K562 (cell line): ENCODE measurements at regions not wholly inside any gene's neighbourhood (a gene's known extent, or its start where the extent isn't known, plus 50 kb on each side); places are given as distances from the start of the nearest gene placed in this dataset.

Source experiments
- ATAC-seq: fragments of 200-7000 bp; cut with Tn5 transposase; 3 replicates; pipeline ENCODE4 v1.9.1; 2020; ENCODE audit warnings: moderate library complexity
- BruUV-seq: library from RNA; stranded (reverse); fragments of 400-500 nt; replicated peaks from 2 replicates; lab custom pipeline; 2021; lab: Mats Ljungman, UMichigan
- CTCF ChIA-PET: fragments of 300-600 bp; formaldehyde crosslinking; extraction: SDS; loops from one replicate; lab custom pipeline; 2021; ENCODE audit warnings: low intra/inter-chr PET ratio; lab: Yijun Ruan, JAX
- POLR2A ChIA-PET: fragments of 300-600, 350-650 bp; sonication (Branson Sonifier 250); formaldehyde crosslinking; extraction: SDS; loops from one replicate; lab custom pipeline; 2021; ENCODE audit warnings: antibody characterized with exemption, inconsistent platforms; lab: Yijun Ruan, JAX
- DNase-seq, 4 experiments: peaks; one replicate each; pipeline versions ENCODE4 v3.0.0 to v3.0.0-alpha.2; 2011 to 2018; ENCODE audit warnings: low spot score in 3 of 4, mixed read lengths in 3 of 4; ENCODE audit errors: extremely low read depth in 1 of 4
- FAIRE-seq: peaks from 2 replicates; lab custom pipeline; 2011; peaks lifted over from hg19 to GRCh38; lab: Jason Lieb, UNC
- H2AFZ ChIP-seq: 2 replicates; pipeline ENCODE4 v1.6.0; 2011; ENCODE audit warnings: low read depth, low read length, control low read depth, inconsistent platforms
- H3K27ac ChIP-seq: fragments of 200-600 bp; 3 replicates; pipeline ENCODE4 v1.8.0; 2011; ENCODE audit warnings: low read depth, mild to moderate bottlenecking, control low read depth, inconsistent platforms, low read length, moderate library complexity, mixed read lengths; ENCODE audit errors: extremely low read depth
- H3K27me3 ChIP-seq, 2 experiments: fragments of 300-600 bp in 1 of 2; 2 replicates in 1 of 2; 3 replicates in 1 of 2; pipeline versions ENCODE4 v1.6.0 to v1.8.0; 2011; ENCODE audit warnings: inconsistent platforms in 2 of 2, low read length in 2 of 2, mild to moderate bottlenecking in 1 of 2, mixed read lengths in 1 of 2, moderate library complexity in 1 of 2; ENCODE audit not compliant: control insufficient read depth in 2 of 2, insufficient read depth in 2 of 2
- H3K36me3 ChIP-seq: fragments of 300-600 bp; 3 replicates; pipeline ENCODE4 v1.8.0; 2011; ENCODE audit warnings: mild to moderate bottlenecking, low read length, inconsistent platforms; ENCODE audit not compliant: control insufficient read depth, insufficient read depth
- H3K4me1 ChIP-seq, 2 experiments: fragments of 200-600 bp in 1 of 2; replicated peaks in 1 of 2; 2 replicates in 1 of 2; 3 replicates in 1 of 2; pipeline versions ENCODE4 v1.5.1 to v1.8.0; 2011; ENCODE audit warnings: inconsistent platforms in 2 of 2, low read length in 2 of 2, mild to moderate bottlenecking in 1 of 2, mixed read lengths in 1 of 2, moderate library complexity in 1 of 2; ENCODE audit not compliant: control insufficient read depth in 2 of 2, insufficient read depth in 2 of 2
- H3K4me2 ChIP-seq: 2 replicates; pipeline ENCODE4 v1.6.1; 2011; ENCODE audit warnings: low read length, control low read depth, inconsistent platforms, mixed read lengths; ENCODE audit not compliant: insufficient read depth
- H3K4me3 ChIP-seq: fragments of 200-600 bp; sonication (generic), shearing (Covaris generic); 2 replicates; pipeline ENCODE4 v1.5.1; 2016; ENCODE audit warnings: control low read depth, inconsistent platforms
- H3K79me2 ChIP-seq: fragments of 200-600 bp; 3 replicates; pipeline ENCODE4 v1.8.0; 2011; ENCODE audit warnings: low read length, inconsistent platforms; ENCODE audit not compliant: control insufficient read depth, insufficient read depth
- H3K9ac ChIP-seq, 2 experiments: 2 replicates each; pipeline versions ENCODE4 v1.6.0 to v1.6.1; 2011; ENCODE audit warnings: low read depth in 2 of 2, low read length in 2 of 2, control low read depth in 1 of 2, inconsistent platforms in 1 of 2, mild to moderate bottlenecking in 1 of 2, mixed read lengths in 1 of 2; ENCODE audit not compliant: insufficient read depth in 1 of 2
- H3K9me1 ChIP-seq: one replicate; pipeline ENCODE4 v1.6.0; 2011; ENCODE audit warnings: inconsistent platforms, mild to moderate bottlenecking, low read length, moderate library complexity; ENCODE audit not compliant: control insufficient read depth, insufficient read depth
- H3K9me3 ChIP-seq: replicated peaks from 2 replicates; pipeline ENCODE4 v1.5.1; 2011; ENCODE audit warnings: low read depth, low read length, inconsistent platforms; ENCODE audit not compliant: control insufficient read depth, insufficient read depth
- H4K20me1 ChIP-seq: replicated peaks from 2 replicates; pipeline ENCODE4 v1.6.1; 2011; ENCODE audit warnings: low read length, inconsistent platforms, mixed read lengths; ENCODE audit not compliant: control insufficient read depth, insufficient read depth
- CXXC5 ChIP-seq: fragments of 250-450 bp; sonication (Bioruptor Pico); IDR thresholded peaks from 2 replicates; pipeline ENCODE4 v1.8.0; 2022; ENCODE audit warnings: inconsistent platforms, mild to moderate bottlenecking, moderate library complexity
- E2F3 ChIP-seq: fragments of 250-450 bp; sonication (Bioruptor Pico); IDR thresholded peaks from 2 replicates; pipeline ENCODE4 v1.4.0; 2020; ENCODE audit warnings: mild to moderate bottlenecking
- LEF1 ChIP-seq: fragments of 450-650 bp; IDR thresholded peaks from 2 replicates; pipeline ENCODE4 v1.6.1; 2016; ENCODE audit warnings: mild to moderate bottlenecking
- TEAD2 ChIP-seq: fragments of 450-650 bp; IDR thresholded peaks from 2 replicates; pipeline ENCODE4 v1.6.1; 2016; ENCODE audit warnings: missing genetic modification characterization, control low read depth, missing compliant biosample characterization
- in situ Hi-C: fragments of 300-500 bp; cut with MboI; formaldehyde crosslinking; loops from 4 replicates; pipeline ENCODE4 v1.15.0; 2018; ENCODE audit warnings: inconsistent platforms, mixed read lengths
- intact Hi-C: fragments of 100-400 bp; cut with micrococcal nuclease; formaldehyde crosslinking; loops from 2 replicates; pipeline ENCODE4 v1.14.2; 2022
- TF ChIP-seq, protein P1 (sequence below): fragments of 450-650 bp; formaldehyde crosslinking; IDR thresholded peaks from 2 replicates; pipeline ENCODE4 v1.4.0; 2022; ENCODE audit warnings: mild to moderate bottlenecking, moderate library complexity
- TF ChIP-seq, protein P2 (sequence below): fragments of 450-650 bp; formaldehyde crosslinking; IDR thresholded peaks from 2 replicates; pipeline ENCODE4 v1.4.0; 2020; ENCODE audit warnings: mild to moderate bottlenecking, moderate library complexity
- TF ChIP-seq, protein P3 (sequence below): fragments of 450-650 bp; IDR thresholded peaks from 2 replicates; pipeline ENCODE4 v1.7.1; 2018; ENCODE audit warnings: mild to moderate bottlenecking, low read depth; ENCODE audit not compliant: partially characterized antibody
- TF ChIP-seq, protein P4 (sequence below): fragments of 250-450 bp; sonication (Bioruptor Pico); IDR thresholded peaks from 2 replicates; pipeline ENCODE4 v1.8.0; 2021; ENCODE audit warnings: moderate library complexity, mild to moderate bottlenecking, inconsistent platforms
- TF ChIP-seq, protein P5 (sequence below): sonication (generic); formaldehyde crosslinking; IDR thresholded peaks from 2 replicates; pipeline ENCODE4 v1.8.1; 2022; ENCODE audit warnings: missing genetic modification reagents
- TF ChIP-seq, protein P6 (sequence below): fragments of 450-650 bp; IDR thresholded peaks from 2 replicates; pipeline ENCODE4 v1.6.1; 2017; ENCODE audit warnings: mild to moderate bottlenecking, moderate library complexity
- TF ChIP-seq, protein P7 (sequence below): sonication (generic); formaldehyde crosslinking; IDR thresholded peaks from 2 replicates; pipeline ENCODE4 v1.9.0; 2022; ENCODE audit warnings: mild to moderate bottlenecking, missing genetic modification reagents

DNA sequence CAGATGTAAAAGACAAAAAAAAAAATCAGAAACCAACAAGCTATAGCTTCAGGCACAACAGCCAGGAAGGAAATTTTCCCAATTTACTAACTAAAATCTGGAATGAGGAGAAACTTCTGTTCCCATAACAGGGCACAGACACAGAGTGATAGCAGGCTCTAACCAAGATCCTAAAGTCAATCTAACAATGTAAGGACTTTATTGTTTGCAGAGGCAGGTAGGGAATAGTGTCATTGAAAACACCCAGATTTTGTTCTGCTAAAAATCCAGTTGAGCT, 166.6 kb upstream of the ATP1B1 start (continued):
- TF ChIP-seq, protein P1, sequence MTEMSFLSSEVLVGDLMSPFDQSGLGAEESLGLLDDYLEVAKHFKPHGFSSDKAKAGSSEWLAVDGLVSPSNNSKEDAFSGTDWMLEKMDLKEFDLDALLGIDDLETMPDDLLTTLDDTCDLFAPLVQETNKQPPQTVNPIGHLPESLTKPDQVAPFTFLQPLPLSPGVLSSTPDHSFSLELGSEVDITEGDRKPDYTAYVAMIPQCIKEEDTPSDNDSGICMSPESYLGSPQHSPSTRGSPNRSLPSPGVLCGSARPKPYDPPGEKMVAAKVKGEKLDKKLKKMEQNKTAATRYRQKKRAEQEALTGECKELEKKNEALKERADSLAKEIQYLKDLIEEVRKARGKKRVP (CRISPR knock-in tag), result no peak
- TF ChIP-seq, protein P2, sequence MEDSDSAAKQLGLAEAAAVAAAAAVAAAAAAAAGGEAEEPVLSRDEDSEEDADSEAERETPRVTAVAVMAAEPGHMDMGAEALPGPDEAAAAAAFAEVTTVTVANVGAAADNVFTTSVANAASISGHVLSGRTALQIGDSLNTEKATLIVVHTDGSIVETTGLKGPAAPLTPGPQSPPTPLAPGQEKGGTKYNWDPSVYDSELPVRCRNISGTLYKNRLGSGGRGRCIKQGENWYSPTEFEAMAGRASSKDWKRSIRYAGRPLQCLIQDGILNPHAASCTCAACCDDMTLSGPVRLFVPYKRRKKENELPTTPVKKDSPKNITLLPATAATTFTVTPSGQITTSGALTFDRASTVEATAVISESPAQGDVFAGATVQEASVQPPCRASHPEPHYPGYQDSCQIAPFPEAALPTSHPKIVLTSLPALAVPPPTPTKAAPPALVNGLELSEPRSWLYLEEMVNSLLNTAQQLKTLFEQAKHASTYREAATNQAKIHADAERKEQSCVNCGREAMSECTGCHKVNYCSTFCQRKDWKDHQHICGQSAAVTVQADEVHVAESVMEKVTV, result no peak
- TF ChIP-seq, protein P3, sequence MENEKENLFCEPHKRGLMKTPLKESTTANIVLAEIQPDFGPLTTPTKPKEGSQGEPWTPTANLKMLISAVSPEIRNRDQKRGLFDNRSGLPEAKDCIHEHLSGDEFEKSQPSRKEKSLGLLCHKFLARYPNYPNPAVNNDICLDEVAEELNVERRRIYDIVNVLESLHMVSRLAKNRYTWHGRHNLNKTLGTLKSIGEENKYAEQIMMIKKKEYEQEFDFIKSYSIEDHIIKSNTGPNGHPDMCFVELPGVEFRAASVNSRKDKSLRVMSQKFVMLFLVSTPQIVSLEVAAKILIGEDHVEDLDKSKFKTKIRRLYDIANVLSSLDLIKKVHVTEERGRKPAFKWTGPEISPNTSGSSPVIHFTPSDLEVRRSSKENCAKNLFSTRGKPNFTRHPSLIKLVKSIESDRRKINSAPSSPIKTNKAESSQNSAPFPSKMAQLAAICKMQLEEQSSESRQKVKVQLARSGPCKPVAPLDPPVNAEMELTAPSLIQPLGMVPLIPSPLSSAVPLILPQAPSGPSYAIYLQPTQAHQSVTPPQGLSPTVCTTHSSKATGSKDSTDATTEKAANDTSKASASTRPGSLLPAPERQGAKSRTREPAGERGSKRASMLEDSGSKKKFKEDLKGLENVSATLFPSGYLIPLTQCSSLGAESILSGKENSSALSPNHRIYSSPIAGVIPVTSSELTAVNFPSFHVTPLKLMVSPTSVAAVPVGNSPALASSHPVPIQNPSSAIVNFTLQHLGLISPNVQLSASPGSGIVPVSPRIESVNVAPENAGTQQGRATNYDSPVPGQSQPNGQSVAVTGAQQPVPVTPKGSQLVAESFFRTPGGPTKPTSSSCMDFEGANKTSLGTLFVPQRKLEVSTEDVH, result no peak
- TF ChIP-seq E2F3 (CRISPR knock-in tag), result no peak

DNA sequence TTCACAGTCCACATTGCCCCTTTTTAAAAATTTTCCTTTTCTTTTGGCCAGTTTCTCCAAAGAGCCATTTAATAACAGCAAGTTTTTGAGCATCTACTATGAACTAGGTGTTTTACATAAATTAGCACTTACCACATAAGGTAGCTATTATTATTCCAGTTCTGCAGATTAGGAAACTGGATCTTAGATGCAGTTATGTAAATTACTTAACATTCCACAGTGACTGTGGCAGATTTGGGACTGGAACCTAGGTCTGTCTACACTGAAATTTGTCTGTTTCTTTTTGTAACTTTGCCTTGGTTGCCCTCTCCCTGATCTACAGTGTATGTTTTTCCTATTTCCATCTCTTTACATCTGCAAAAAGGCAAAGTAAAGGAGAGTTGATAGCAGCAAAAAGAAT, 164.8 kb upstream of the ATP1B1 start:
- ChIA-PET POLR2A (no interaction called here), CTCF (no interaction called here)
- H3K36me3 ChIP-seq, result no peaks in the 10 kb centered on the region
- FAIRE-seq (no peak), ATAC-seq (no peak), DNase-seq (no peak)
- in situ Hi-C loops, result no loop called here
- no peak overlapping the region for H2AFZ ChIP-seq
- H4K20me1 ChIP-seq, result no peaks in the 10 kb centered on the region
- H3K9me1 ChIP-seq, result no peaks in the 10 kb centered on the region
- H3K4me2 ChIP-seq, result no peak overlapping the region
- BruUV-seq, result no TSS peak
- intact Hi-C loops, result no loop called here
- no peak overlapping the region for H3K9ac ChIP-seq
- no peaks in the 10 kb centered on the region for H3K4me1 ChIP-seq
- no peaks in the 10 kb centered on the region for H3K27me3 ChIP-seq
- no peaks in the 10 kb centered on the region for H3K79me2 ChIP-seq
- no peak overlapping the region for H3K4me3 ChIP-seq
- H3K9me3 ChIP-seq, result no peaks in the 10 kb centered on the region
- H3K27ac ChIP-seq, result no peak overlapping the region
- TF ChIP-seq, protein P4, sequence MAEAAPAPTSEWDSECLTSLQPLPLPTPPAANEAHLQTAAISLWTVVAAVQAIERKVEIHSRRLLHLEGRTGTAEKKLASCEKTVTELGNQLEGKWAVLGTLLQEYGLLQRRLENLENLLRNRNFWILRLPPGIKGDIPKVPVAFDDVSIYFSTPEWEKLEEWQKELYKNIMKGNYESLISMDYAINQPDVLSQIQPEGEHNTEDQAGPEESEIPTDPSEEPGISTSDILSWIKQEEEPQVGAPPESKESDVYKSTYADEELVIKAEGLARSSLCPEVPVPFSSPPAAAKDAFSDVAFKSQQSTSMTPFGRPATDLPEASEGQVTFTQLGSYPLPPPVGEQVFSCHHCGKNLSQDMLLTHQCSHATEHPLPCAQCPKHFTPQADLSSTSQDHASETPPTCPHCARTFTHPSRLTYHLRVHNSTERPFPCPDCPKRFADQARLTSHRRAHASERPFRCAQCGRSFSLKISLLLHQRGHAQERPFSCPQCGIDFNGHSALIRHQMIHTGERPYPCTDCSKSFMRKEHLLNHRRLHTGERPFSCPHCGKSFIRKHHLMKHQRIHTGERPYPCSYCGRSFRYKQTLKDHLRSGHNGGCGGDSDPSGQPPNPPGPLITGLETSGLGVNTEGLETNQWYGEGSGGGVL (CRISPR knock-in tag), result no peak
- TF ChIP-seq TEAD2 (tag), result no peak
- TF ChIP-seq LEF1, result no peak
- TF ChIP-seq, protein P5, sequence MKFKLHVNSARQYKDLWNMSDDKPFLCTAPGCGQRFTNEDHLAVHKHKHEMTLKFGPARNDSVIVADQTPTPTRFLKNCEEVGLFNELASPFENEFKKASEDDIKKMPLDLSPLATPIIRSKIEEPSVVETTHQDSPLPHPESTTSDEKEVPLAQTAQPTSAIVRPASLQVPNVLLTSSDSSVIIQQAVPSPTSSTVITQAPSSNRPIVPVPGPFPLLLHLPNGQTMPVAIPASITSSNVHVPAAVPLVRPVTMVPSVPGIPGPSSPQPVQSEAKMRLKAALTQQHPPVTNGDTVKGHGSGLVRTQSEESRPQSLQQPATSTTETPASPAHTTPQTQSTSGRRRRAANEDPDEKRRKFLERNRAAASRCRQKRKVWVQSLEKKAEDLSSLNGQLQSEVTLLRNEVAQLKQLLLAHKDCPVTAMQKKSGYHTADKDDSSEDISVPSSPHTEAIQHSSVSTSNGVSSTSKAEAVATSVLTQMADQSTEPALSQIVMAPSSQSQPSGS (CRISPR knock-in tag), result no peak
- TF ChIP-seq CXXC5 (CRISPR knock-in tag), result no peak
- TF ChIP-seq, protein P6, sequence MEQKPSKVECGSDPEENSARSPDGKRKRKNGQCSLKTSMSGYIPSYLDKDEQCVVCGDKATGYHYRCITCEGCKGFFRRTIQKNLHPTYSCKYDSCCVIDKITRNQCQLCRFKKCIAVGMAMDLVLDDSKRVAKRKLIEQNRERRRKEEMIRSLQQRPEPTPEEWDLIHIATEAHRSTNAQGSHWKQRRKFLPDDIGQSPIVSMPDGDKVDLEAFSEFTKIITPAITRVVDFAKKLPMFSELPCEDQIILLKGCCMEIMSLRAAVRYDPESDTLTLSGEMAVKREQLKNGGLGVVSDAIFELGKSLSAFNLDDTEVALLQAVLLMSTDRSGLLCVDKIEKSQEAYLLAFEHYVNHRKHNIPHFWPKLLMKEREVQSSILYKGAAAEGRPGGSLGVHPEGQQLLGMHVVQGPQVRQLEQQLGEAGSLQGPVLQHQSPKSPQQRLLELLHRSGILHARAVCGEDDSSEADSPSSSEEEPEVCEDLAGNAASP, result no peak
- TF ChIP-seq, protein P7, sequence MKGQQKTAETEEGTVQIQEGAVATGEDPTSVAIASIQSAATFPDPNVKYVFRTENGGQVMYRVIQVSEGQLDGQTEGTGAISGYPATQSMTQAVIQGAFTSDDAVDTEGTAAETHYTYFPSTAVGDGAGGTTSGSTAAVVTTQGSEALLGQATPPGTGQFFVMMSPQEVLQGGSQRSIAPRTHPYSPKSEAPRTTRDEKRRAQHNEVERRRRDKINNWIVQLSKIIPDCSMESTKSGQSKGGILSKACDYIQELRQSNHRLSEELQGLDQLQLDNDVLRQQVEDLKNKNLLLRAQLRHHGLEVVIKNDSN (CRISPR knock-in tag), result no peak
